ENCODE measurements at regions not wholly inside any gene's neighbourhood (a gene's known extent, or its start where the extent isn't known, plus 50 kb on each side); places are given as distances from the start of the nearest gene placed in this dataset.

DNA sequence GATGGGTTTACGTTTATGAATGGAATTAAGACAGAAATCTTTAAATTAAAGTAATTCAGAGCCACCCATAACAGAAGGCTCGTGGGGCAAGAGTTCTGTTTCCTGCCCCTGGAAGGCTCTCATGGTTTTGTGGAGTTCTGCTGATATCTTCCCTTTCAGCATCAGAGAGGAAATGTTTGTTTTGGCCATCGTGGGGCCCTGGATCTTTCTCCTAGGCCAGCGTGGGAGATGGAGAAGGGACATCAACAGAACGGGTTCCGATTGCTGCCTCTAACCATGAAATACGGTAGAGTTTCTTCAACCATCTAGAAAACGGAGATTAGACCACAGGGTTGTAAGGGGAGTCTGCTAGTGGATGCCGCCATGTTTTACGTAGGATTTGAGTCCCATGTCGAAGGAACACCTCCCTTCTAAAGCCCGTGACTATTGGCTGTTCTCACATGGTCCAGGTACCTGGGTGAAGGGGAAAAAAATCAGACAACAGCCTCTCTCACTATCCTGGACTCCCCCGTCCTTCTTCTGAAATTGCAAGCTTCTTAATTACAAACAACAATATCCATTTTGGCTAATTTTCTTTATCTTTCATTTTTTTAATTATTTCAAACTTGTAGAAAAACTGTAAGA is 169.1 kb upstream of the CELF2 start:
- Histone ChIP-seq H3K36me3 (ENCODE audit: insufficient read depth, insufficient read length, low read length) (no peaks in the 10 kb centered on the region), H3K9ac (ENCODE audit: insufficient read length, low read depth) (no peak overlapping the region), H3K27me3 (ENCODE audit: insufficient read depth, insufficient read length) (no peaks in the 10 kb centered on the region), H3K9me3 (ENCODE audit: insufficient read depth, low read length) (no peaks in the 10 kb centered on the region), H3K4me3 (ENCODE audit: insufficient read length, low read depth) (no peak overlapping the region), H3K4me1 (ENCODE audit: insufficient read depth, insufficient read length) (no peaks in the 10 kb centered on the region)
- TF ChIP-seq SUZ12 (IDR thresholded peaks at IDR 0.05; ENCODE audit: extremely low read depth, insufficient read depth, insufficient read length) (no peak), YY1 (IDR thresholded peaks at IDR 0.05; ENCODE audit: insufficient read depth, insufficient read length) (no peak), ZNF274 (IDR thresholded peaks at IDR 0.05; ENCODE audit: low read depth, low read length) (no peak)
- no peak for DNase-seq (ENCODE audit: low read depth, low spot score)

DNA sequence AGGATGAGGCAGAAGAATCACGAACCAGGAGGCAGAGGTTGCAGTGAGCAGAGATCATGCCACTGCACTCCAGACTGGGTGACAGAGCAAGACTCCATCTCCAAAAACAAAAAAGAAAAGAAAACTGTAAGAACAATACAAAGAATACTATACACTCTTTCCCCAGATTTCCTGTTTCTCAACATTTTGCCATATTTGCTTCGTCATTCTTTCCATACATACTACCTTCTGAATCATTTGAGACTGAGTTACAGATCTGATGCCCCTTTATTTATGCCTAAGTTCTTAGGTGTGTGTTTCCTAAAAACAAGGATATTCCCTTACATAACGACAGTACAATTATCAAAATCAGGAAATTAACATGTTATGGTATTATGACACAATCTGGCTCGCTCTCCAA is 168.4 kb upstream of the CELF2 start:
- DNase-seq (ENCODE audit: low read depth, low spot score), result no peak
- TF ChIP-seq ZNF274 (IDR thresholded peaks at IDR 0.05; ENCODE audit: low read depth, low read length) (no peak), YY1 (IDR thresholded peaks at IDR 0.05; ENCODE audit: insufficient read depth, insufficient read length) (no peak), SUZ12 (IDR thresholded peaks at IDR 0.05; ENCODE audit: extremely low read depth, insufficient read depth, insufficient read length) (no peak)
- H3K4me1 ChIP-seq (ENCODE audit: insufficient read depth, insufficient read length), result no peaks in the 10 kb centered on the region
- no peak overlapping the region for H3K9ac ChIP-seq (ENCODE audit: insufficient read length, low read depth)
- no peaks in the 10 kb centered on the region for H3K27me3 ChIP-seq (ENCODE audit: insufficient read depth, insufficient read length)
- H3K9me3 ChIP-seq (ENCODE audit: insufficient read depth, low read length), result no peaks in the 10 kb centered on the region
- H3K36me3 ChIP-seq (ENCODE audit: insufficient read depth, insufficient read length, low read length), result no peaks in the 10 kb centered on the region
- H3K4me3 ChIP-seq (ENCODE audit: insufficient read length, low read depth), result no peak overlapping the region

DNA sequence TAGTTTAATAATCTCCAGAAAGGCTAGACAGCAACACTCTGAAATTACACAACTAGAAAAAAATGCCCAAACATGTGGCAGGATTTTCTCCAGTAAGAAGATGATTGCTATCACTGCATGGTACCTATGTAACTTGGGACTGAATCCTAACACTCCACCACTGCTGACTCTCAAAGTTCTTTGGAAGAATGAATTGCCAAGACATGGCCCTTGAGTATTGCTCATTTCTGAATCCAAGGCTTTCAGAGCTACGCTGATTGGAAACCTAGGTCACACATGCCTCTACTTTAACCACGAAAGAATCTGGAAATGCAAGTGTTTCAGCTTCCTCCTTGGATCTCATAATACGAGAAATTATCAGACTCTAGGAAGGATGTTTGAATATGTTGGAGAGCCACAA is 167.5 kb upstream of the CELF2 start:
- Histone ChIP-seq H3K9me3 (ENCODE audit: insufficient read depth, low read length) (no peaks in the 10 kb centered on the region), H3K36me3 (ENCODE audit: insufficient read depth, insufficient read length, low read length) (no peaks in the 10 kb centered on the region), H3K27me3 (ENCODE audit: insufficient read depth, insufficient read length) (no peaks in the 10 kb centered on the region), H3K4me1 (ENCODE audit: insufficient read depth, insufficient read length) (no peaks in the 10 kb centered on the region), H3K9ac (ENCODE audit: insufficient read length, low read depth) (no peak overlapping the region), H3K4me3 (ENCODE audit: insufficient read length, low read depth) (no peak overlapping the region)
- TF ChIP-seq ZNF274 (IDR thresholded peaks at IDR 0.05; ENCODE audit: low read depth, low read length) (no peak), SUZ12 (IDR thresholded peaks at IDR 0.05; ENCODE audit: extremely low read depth, insufficient read depth, insufficient read length) (no peak), YY1 (IDR thresholded peaks at IDR 0.05; ENCODE audit: insufficient read depth, insufficient read length) (no peak)
- no peak for DNase-seq (ENCODE audit: low read depth, low spot score)

DNA sequence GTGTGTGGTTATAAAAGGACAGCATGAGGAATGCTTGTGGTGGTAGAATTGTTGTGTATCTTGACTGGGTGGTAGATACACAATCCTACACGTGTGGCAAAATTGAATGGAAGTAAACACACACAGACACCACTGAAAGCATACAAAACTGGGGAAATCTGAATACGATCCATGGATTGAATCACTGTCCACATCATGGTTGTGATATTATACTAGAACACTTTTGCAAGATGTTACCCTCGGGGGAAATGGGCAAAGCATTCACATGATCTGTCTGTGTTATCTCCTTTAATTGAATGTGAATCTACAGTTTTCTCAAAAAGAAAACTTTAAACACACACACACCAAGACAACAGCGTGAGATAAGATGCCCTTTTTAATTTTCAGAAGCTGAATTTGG is 165.2 kb upstream of the CELF2 start:
- no peak for TF ChIP-seq ZNF274 (IDR thresholded peaks at IDR 0.05; ENCODE audit: low read depth, low read length)
- TF ChIP-seq SUZ12 (IDR thresholded peaks at IDR 0.05; ENCODE audit: extremely low read depth, insufficient read depth, insufficient read length), result no peak
- no peak for TF ChIP-seq YY1 (IDR thresholded peaks at IDR 0.05; ENCODE audit: insufficient read depth, insufficient read length)
- Histone ChIP-seq H3K9me3 (ENCODE audit: insufficient read depth, low read length) (no peaks in the 10 kb centered on the region), H3K27me3 (ENCODE audit: insufficient read depth, insufficient read length) (no peaks in the 10 kb centered on the region), H3K4me1 (ENCODE audit: insufficient read depth, insufficient read length) (no peaks in the 10 kb centered on the region), H3K9ac (ENCODE audit: insufficient read length, low read depth) (no peak overlapping the region), H3K4me3 (ENCODE audit: insufficient read length, low read depth) (no peak overlapping the region), H3K36me3 (ENCODE audit: insufficient read depth, insufficient read length, low read length) (no peaks in the 10 kb centered on the region)
- DNase-seq (ENCODE audit: low read depth, low spot score), result no peak

DNA sequence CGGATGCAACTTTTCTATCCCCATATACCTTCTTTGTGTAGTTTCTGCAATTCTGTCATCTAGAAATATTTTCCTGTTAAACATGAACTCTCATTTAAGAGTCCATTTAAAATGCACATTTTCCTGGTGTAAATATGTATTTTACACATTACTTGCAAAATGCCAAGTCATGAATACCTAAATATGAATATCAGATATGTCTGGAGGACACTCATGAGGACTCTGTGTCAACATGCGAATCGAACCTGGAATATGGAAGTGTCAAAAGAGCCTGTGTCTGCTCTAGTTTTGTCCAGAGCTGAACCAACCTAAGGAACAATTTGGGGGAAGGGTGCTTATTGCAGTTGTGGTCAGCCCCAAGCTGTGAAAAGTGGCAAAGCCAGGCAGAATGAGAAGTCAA is 163.7 kb upstream of the CELF2 start:
- no peaks in the 10 kb centered on the region for H3K27me3 ChIP-seq (ENCODE audit: insufficient read depth, insufficient read length)
- H3K4me3 ChIP-seq (ENCODE audit: insufficient read length, low read depth), result no peak overlapping the region
- no peaks in the 10 kb centered on the region for H3K9me3 ChIP-seq (ENCODE audit: insufficient read depth, low read length)
- H3K9ac ChIP-seq (ENCODE audit: insufficient read length, low read depth), result no peak overlapping the region
- no peak for DNase-seq (ENCODE audit: low read depth, low spot score)
- no peak for TF ChIP-seq ZNF274 (IDR thresholded peaks at IDR 0.05; ENCODE audit: low read depth, low read length)
- no peak for TF ChIP-seq YY1 (IDR thresholded peaks at IDR 0.05; ENCODE audit: insufficient read depth, insufficient read length)
- TF ChIP-seq SUZ12 (IDR thresholded peaks at IDR 0.05; ENCODE audit: extremely low read depth, insufficient read depth, insufficient read length), result no peak
- no peaks in the 10 kb centered on the region for H3K4me1 ChIP-seq (ENCODE audit: insufficient read depth, insufficient read length)
- no peaks in the 10 kb centered on the region for H3K36me3 ChIP-seq (ENCODE audit: insufficient read depth, insufficient read length, low read length)

DNA sequence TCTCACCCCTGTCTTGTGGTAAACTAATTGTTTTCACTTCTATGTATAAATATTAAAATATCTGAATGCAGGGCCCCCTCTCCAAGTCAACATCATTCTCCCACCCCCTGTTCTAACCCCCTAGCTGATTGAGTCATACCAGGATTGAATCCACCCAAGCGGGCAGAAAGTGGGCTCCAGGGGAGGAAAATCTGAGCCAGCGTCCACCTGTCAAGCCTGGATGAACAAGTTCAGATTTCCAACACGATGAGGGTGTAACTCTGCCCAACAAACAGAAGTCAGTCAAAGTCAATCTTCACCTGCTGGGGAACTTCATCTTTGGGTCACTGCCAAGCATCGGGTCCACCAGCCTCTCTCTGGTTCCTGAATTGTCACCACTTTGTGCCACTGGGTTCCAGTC is 162.9 kb upstream of the CELF2 start:
- DNase-seq (ENCODE audit: low read depth, low spot score), result no peak
- H3K27me3 ChIP-seq (ENCODE audit: insufficient read depth, insufficient read length), result no peaks in the 10 kb centered on the region
- H3K9me3 ChIP-seq (ENCODE audit: insufficient read depth, low read length), result no peaks in the 10 kb centered on the region
- no peak for TF ChIP-seq SUZ12 (IDR thresholded peaks at IDR 0.05; ENCODE audit: extremely low read depth, insufficient read depth, insufficient read length)
- no peak for TF ChIP-seq ZNF274 (IDR thresholded peaks at IDR 0.05; ENCODE audit: low read depth, low read length)
- no peak for TF ChIP-seq YY1 (IDR thresholded peaks at IDR 0.05; ENCODE audit: insufficient read depth, insufficient read length)
- H3K36me3 ChIP-seq (ENCODE audit: insufficient read depth, insufficient read length, low read length), result no peaks in the 10 kb centered on the region
- H3K4me3 ChIP-seq (ENCODE audit: insufficient read length, low read depth), result no peak overlapping the region
- H3K4me1 ChIP-seq (ENCODE audit: insufficient read depth, insufficient read length), result no peaks in the 10 kb centered on the region
- H3K9ac ChIP-seq (ENCODE audit: insufficient read length, low read depth), result no peak overlapping the region

DNA sequence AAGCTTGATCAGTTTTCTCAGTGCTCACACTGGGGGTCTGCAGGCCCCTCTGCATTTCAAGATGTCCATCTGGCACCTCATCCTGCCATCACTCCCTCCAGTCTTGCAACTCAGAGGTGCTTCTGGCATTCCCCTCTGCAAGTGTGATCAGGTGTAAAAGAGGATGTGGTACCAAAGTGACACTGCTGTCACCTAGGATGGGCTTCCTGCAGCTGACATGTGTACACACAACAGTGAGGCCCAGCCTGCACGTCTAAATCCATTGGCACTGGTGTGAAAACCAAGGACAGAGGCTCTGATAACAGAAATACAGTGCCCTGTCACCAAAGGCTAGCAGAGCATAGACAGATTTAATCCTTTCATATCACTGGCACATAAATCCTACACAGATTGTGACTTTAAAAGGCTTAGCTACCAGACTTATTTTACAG is 162.5 kb upstream of the CELF2 start:
- H3K36me3 ChIP-seq (ENCODE audit: insufficient read depth, insufficient read length, low read length), result no peaks in the 10 kb centered on the region
- no peak for DNase-seq (ENCODE audit: low read depth, low spot score)
- TF ChIP-seq SUZ12 (IDR thresholded peaks at IDR 0.05; ENCODE audit: extremely low read depth, insufficient read depth, insufficient read length) (no peak), ZNF274 (IDR thresholded peaks at IDR 0.05; ENCODE audit: low read depth, low read length) (no peak), YY1 (IDR thresholded peaks at IDR 0.05; ENCODE audit: insufficient read depth, insufficient read length) (no peak)
- H3K4me1 ChIP-seq (ENCODE audit: insufficient read depth, insufficient read length), result no peaks in the 10 kb centered on the region
- H3K9me3 ChIP-seq (ENCODE audit: insufficient read depth, low read length), result no peaks in the 10 kb centered on the region
- no peak overlapping the region for H3K4me3 ChIP-seq (ENCODE audit: insufficient read length, low read depth)
- no peaks in the 10 kb centered on the region for H3K27me3 ChIP-seq (ENCODE audit: insufficient read depth, insufficient read length)
- H3K9ac ChIP-seq (ENCODE audit: insufficient read length, low read depth), result no peak overlapping the region
